Pancreas (tissue), 10 donors: ENCODE measurements at regions not wholly inside any gene's neighbourhood (a gene's known extent, or its start where the extent isn't known, plus 50 kb on each side); places are given as distances from the start of the nearest gene placed in this dataset.

Experiments
- ATAC-seq, 4 donors: fragments of 200-7000 bp; cut with Tn5 transposase; one replicate each; pipeline versions ENCODE4 v1.8.0 to v1.9.1; 2020; ENCODE audit warnings: mild to moderate bottlenecking in 4 of 4, moderate library complexity in 4 of 4
- DNase-seq, 6 donors: peaks; one replicate each; pipeline ENCODE4 v3.0.0-alpha.2; 2020
- FAIRE-seq: peaks from 2 replicates; lab custom pipeline; 2012; peaks lifted over from hg19 to GRCh38; lab: Jason Lieb, UNC
- H3K27ac ChIP-seq, 4 donors: fragments of 200-600 bp; sonication (generic); 1 replicate in 3 of 4; 2 replicates in 1 of 4; pipeline versions ENCODE4 v1.5.0 to v1.8.0; 2020
- H3K27me3 ChIP-seq, 4 donors: fragments of 200-600 bp; one replicate each; pipeline ENCODE4 v1.8.0; 2021
- H3K36me3 ChIP-seq, 3 donors: fragments of 200-600 bp; sonication (generic) in 1 of 3; one replicate each; pipeline versions ENCODE4 v1.5.0 to v1.8.0; 2020 to 2021
- H3K4me1 ChIP-seq, 3 donors: fragments of 200-600 bp; one replicate each; pipeline ENCODE4 v1.8.0; 2021
- H3K4me3 ChIP-seq, 4 donors: fragments of 200-600 bp; sonication (generic) in 2 of 4; one replicate each; pipeline versions ENCODE4 v1.5.0 to v1.8.0; 2020 to 2021
- H3K9me3 ChIP-seq, 4 donors: fragments of 200-600 bp; one replicate each; pipeline ENCODE4 v1.8.0; 2021
- CTCF ChIP-seq, 4 donors: fragments of 200-600 bp; sonication (generic) in 3 of 4; IDR thresholded peaks; one replicate each; pipeline versions ENCODE4 v1.5.0 to v1.8.0; 2021; ENCODE audit warnings: antibody characterized with exemption in 4 of 4
- WGBS, 2 donors: extraction: QIAGEN DNeasy Blood & Tissue Kit; methylation state at CpG; one replicate each; pipeline ENCODE4 v1.1.7; 2013; 5-methylcytosine and 5-hydroxymethylcytosine counted together
- intact Hi-C, 3 donors: fragments of 100-400 bp; cut with DNase I; formaldehyde crosslinking; loops; one replicate each; pipeline versions ENCODE4 v1.11.1 to v1.14.2; 2022
- donor health status: healthy with polysubstance abuse.
- donor health status: DM: no; HTN: no; CAD: no; lungs with moderate emphysema.
- donor health status: DM: no; HTN: no; CAD: no.
- donor health status: control.
- donor health status: control.
- donor health status: Bipolar disorder and iron deficiency.
- donor health status: DM: yes; HTN: yes; CAD: no.
- donor health status: DM: no; HTN: no; CAD: no.
- donor health status: DM: no; HTN: no; CAD: no.
- donor health status: DM: yes; HTN: yes; CAD: no.

GRCh38 chr5:79853028-79853427 lies 138.0 kb downstream of the MTX3 start:
- Histone ChIP-seq H3K27me3 (no peaks in the 10 kb centered on the region), H3K4me3 (no peak overlapping the region), H3K36me3 (no peaks in the 10 kb centered on the region), H3K9me3 (no peaks in the 10 kb centered on the region), H3K4me1 (no peaks in the 10 kb centered on the region), H3K27ac (no peak overlapping the region)
- FAIRE-seq (no peak), DNase-seq (no peak), ATAC-seq (no peak)
- intact Hi-C loops, result loop anchor here in 1 of 3 donors (10.0 kb wide), 1 partner anchor 148 kb away; no protein-coding TSS in a partner anchor
- no peak for TF ChIP-seq CTCF (IDR thresholded peaks at IDR 0.05)
- 79 to 86% methylated on average over 3 of the region's 3 CpGs for WGBS, 2 donors

GRCh38 chr5:79851391-79851863 lies 139.6 kb downstream of the MTX3 start:
- 73 to 76% methylated on average over 7 of the region's 7 CpGs for WGBS, 2 donors
- H3K27ac ChIP-seq, result no peak overlapping the region
- H3K4me1 ChIP-seq, result no peaks in the 10 kb centered on the region
- ATAC-seq (no peak), DNase-seq (no peak), FAIRE-seq (no peak)
- TF ChIP-seq CTCF (IDR thresholded peaks at IDR 0.05), result no peak
- intact Hi-C loops, result loop anchor here in 1 of 3 donors (10.0 kb wide), 1 partner anchor 147 kb away; no protein-coding TSS in a partner anchor
- H3K9me3 ChIP-seq, result no peaks in the 10 kb centered on the region
- no peaks in the 10 kb centered on the region for H3K27me3 ChIP-seq
- H3K4me3 ChIP-seq, result no peak overlapping the region
- H3K36me3 ChIP-seq, result no peaks in the 10 kb centered on the region

GRCh38 chr5:79850941-79851340 lies 140.1 kb downstream of the MTX3 start:
- ATAC-seq, result no peak
- intact Hi-C loops, result loop anchor here in 1 of 3 donors (10.0 kb wide), 1 partner anchor 146 kb away; no protein-coding TSS in a partner anchor
- no peak for FAIRE-seq
- no peak for TF ChIP-seq CTCF (IDR thresholded peaks at IDR 0.05)
- H3K27me3 ChIP-seq, result no peaks in the 10 kb centered on the region
- no peak overlapping the region for H3K27ac ChIP-seq
- WGBS, 2 donors, result 64 to 77% methylated on average over 5 of the region's 5 CpGs
- no peak overlapping the region for H3K4me3 ChIP-seq
- H3K36me3 ChIP-seq, result no peaks in the 10 kb centered on the region
- no peak for DNase-seq
- no peaks in the 10 kb centered on the region for H3K9me3 ChIP-seq
- H3K4me1 ChIP-seq, result no peaks in the 10 kb centered on the region

- DNase-seq (no peak), ATAC-seq (peak in 2 of 4 donors; percentile 37 to 62), FAIRE-seq (no peak)
- 85 to 88% methylated on average over 10 of the region's 10 CpGs for WGBS, 2 donors
- Histone ChIP-seq H3K4me3 (no peak overlapping the region), H3K27me3 (no peaks in the 10 kb centered on the region), H3K9me3 (no peaks in the 10 kb centered on the region), H3K27ac (no peak overlapping the region), H3K36me3 (no peaks in the 10 kb centered on the region), H3K4me1 (no peaks in the 10 kb centered on the region)
- no peak for TF ChIP-seq CTCF (IDR thresholded peaks at IDR 0.05)
- intact Hi-C loops, result loop anchor here in 1 of 3 donors (10.0 kb wide), 1 partner anchor 146 kb away; no protein-coding TSS in a partner anchor
Observed at GRCh38 chr5:79850316-79850822, 140.7 kb downstream of the MTX3 start.
